CD4-positive, alpha-beta T cell (primary cell): ENCODE measurements at regions not wholly inside any gene's neighbourhood (a gene's known extent, or its start where the extent isn't known, plus 50 kb on each side); places are given as distances from the start of the nearest gene placed in this dataset.

Experiments
- ATAC-seq: fragments of 200-7000 bp; cut with Tn5 transposase; one replicate; pipeline ENCODE4 v1.10.0; 2022; ENCODE audit warnings: mild to moderate bottlenecking; ENCODE audit not compliant: poor library complexity
- CTCF ChIA-PET: fragments of 350-600 bp; sonication (Branson Sonifier 250); formaldehyde crosslinking; loops from one replicate; lab custom pipeline; 2021; ENCODE audit warnings: antibody characterized with exemption, inconsistent platforms; lab: Charles Lee
- POLR2A ChIA-PET: fragments of 350-600 bp; sonication (Branson Sonifier 250); formaldehyde crosslinking; loops from one replicate; lab custom pipeline; 2021; ENCODE audit warnings: antibody characterized with exemption, inconsistent platforms; lab: Charles Lee
- DNase-seq, 14 experiments: peaks; one replicate each; pipeline ENCODE4 v3.0.0-alpha.2; 2013 to 2020; ENCODE audit warnings: mixed read lengths in 2 of 14
- H3K27ac ChIP-seq, 2 donors: one replicate each; pipeline versions ENCODE4 v1.5.1 to v1.7.0; 2013; ENCODE audit warnings: low read length in 2 of 2, low read depth in 1 of 2, mild to moderate bottlenecking in 1 of 2
- H3K27me3 ChIP-seq, 2 experiments: 1 replicate in 1 of 2; 2 replicates in 1 of 2; pipeline versions ENCODE4 v1.6.1 to v1.7.0; 2013; ENCODE audit warnings: low read length in 2 of 2, control low read depth in 1 of 2, mild to moderate bottlenecking in 1 of 2, moderate library complexity in 1 of 2; ENCODE audit not compliant: insufficient read depth in 2 of 2, control insufficient read depth in 1 of 2
- H3K36me3 ChIP-seq: one replicate; pipeline ENCODE4 v1.6.1; 2013; ENCODE audit warnings: low read length, control low read depth; ENCODE audit not compliant: insufficient read depth
- H3K4me1 ChIP-seq: one replicate; pipeline ENCODE4 v1.6.1; 2013; ENCODE audit warnings: low read length, control low read depth; ENCODE audit not compliant: insufficient read depth
- H3K4me3 ChIP-seq: one replicate; pipeline ENCODE4 v1.5.1; 2013; ENCODE audit warnings: mild to moderate bottlenecking, low read length, moderate library complexity
- H3K9me3 ChIP-seq, 2 experiments: 1 replicate in 1 of 2; 2 replicates in 1 of 2; pipeline versions ENCODE4 v1.6.1 to v1.7.0; 2013; ENCODE audit warnings: low read length in 2 of 2, mild to moderate bottlenecking in 2 of 2, control low read depth in 1 of 2, moderate library complexity in 1 of 2; ENCODE audit not compliant: control insufficient read depth in 1 of 2, insufficient read depth in 1 of 2
- H3K27ac Mint-ChIP-seq: one replicate; pipeline ENCODE4 v1.8.0; 2020; ENCODE audit warnings: mixed read lengths
- H3K27me3 Mint-ChIP-seq: one replicate; pipeline ENCODE4 v1.8.0; 2021; ENCODE audit warnings: mixed read lengths
- H3K36me3 Mint-ChIP-seq: one replicate; pipeline ENCODE4 v1.8.0; 2021; ENCODE audit warnings: low read depth, mixed read lengths
- H3K4me1 Mint-ChIP-seq: one replicate; pipeline ENCODE4 v1.8.0; 2021; ENCODE audit warnings: low read depth, mixed read lengths
- H3K4me3 Mint-ChIP-seq: one replicate; pipeline ENCODE4 v1.8.0; 2020; ENCODE audit warnings: mild to moderate bottlenecking, mixed read lengths
- H3K9me3 Mint-ChIP-seq: one replicate; pipeline ENCODE4 v1.8.0; 2020; ENCODE audit warnings: mixed read lengths
- CTCF ChIP-seq: fragments of 200-600 bp; IDR thresholded peaks from one replicate; pipeline ENCODE4 v1.8.0; 2022; ENCODE audit warnings: antibody characterized with exemption, mild to moderate bottlenecking
- intact Hi-C, 2 experiments: fragments of 100-400 bp; cut with DNase I in 1 of 2; cut with micrococcal nuclease in 1 of 2; formaldehyde crosslinking; loops; one replicate each; pipeline versions ENCODE4 v1.15.1 to v1.9.0; 2023 to 2025; cut with DNase I, micrococcal nuclease

GRCh38 chr9:7947577-7947976 lies 148.0 kb upstream of the DMAC1 start:
- DNase-seq: no peak
- intact Hi-C loops: no loop called here
- POLR2A ChIA-PET: interaction anchor here (0.6 to 1.5 kb wide), 3 partner anchors 10 to 83 kb away, joined by 3 to 4 read pairs (median 4); no protein-coding TSS in a partner anchor

GRCh38 chr9:7946458-7946857 lies 146.9 kb upstream of the DMAC1 start:
- H3K9me3 Mint-ChIP-seq: no peaks in the 10 kb centered on the region
- ChIA-PET POLR2A (no interaction called here), CTCF (interaction anchor here (1.1 kb wide), 1 partner anchor 25 kb away, joined by 3 read pairs; no protein-coding TSS in a partner anchor)
- H3K36me3 Mint-ChIP-seq: no peaks in the 10 kb centered on the region
- ATAC-seq: no peak
- no peak overlapping the region for H3K4me3 Mint-ChIP-seq
- no peak for TF ChIP-seq CTCF
- peaks cover 4% of the 10 kb centered on the region for H3K4me1 ChIP-seq
- no peak overlapping the region for H3K27ac Mint-ChIP-seq
- intact Hi-C loops: no loop called here
- peaks cover 8% of the 10 kb centered on the region for H3K4me1 Mint-ChIP-seq
- H3K36me3 ChIP-seq: no peaks in the 10 kb centered on the region
- no peak for DNase-seq
- H3K27me3 ChIP-seq: no peaks in the 10 kb centered on the region
- H3K27ac ChIP-seq: no peak overlapping the region
- H3K4me3 ChIP-seq: no peak overlapping the region
- no peaks in the 10 kb centered on the region for H3K27me3 Mint-ChIP-seq
- H3K9me3 ChIP-seq: no peaks in the 10 kb centered on the region

More at GRCh38 chr9:7947577-7947976, 148.0 kb upstream of the DMAC1 start:
- CTCF ChIA-PET: interaction anchor here (0.6 to 1.1 kb wide), 2 partner anchors 26 to 247 kb away, joined by 3 read pairs; no protein-coding TSS in a partner anchor
- Mint-ChIP-seq H3K9me3 (no peaks in the 10 kb centered on the region), H3K27me3 (no peaks in the 10 kb centered on the region), H3K36me3 (no peaks in the 10 kb centered on the region), H3K27ac (no peak overlapping the region), H3K4me1 (peaks cover 8% of the 10 kb centered on the region), H3K4me3 (no peak overlapping the region)
- H3K9me3 ChIP-seq: no peaks in the 10 kb centered on the region
- H3K27ac ChIP-seq: no peak overlapping the region
- TF ChIP-seq CTCF: no peak
- no peaks in the 10 kb centered on the region for H3K36me3 ChIP-seq
- peaks cover 4% of the 10 kb centered on the region for H3K4me1 ChIP-seq
- H3K27me3 ChIP-seq: no peaks in the 10 kb centered on the region
- ATAC-seq: no peak
- no peak overlapping the region for H3K4me3 ChIP-seq

- H3K27ac ChIP-seq: no peak overlapping the region
- peaks cover 8% of the 10 kb centered on the region for H3K4me1 Mint-ChIP-seq
- CTCF ChIA-PET: no interaction called here
- H3K27ac Mint-ChIP-seq: no peak overlapping the region
- no peaks in the 10 kb centered on the region for H3K36me3 Mint-ChIP-seq
- peaks cover 0 to 4% of the 10 kb centered on the region in 2 experiments for H3K9me3 ChIP-seq
- no peaks in the 10 kb centered on the region for H3K9me3 Mint-ChIP-seq
- no peak overlapping the region for H3K4me3 ChIP-seq
- H3K4me3 Mint-ChIP-seq: no peak overlapping the region
- ATAC-seq (no peak), DNase-seq (peak in 1 of 14 experiments; percentile 51)
- TF ChIP-seq CTCF: no peak
- H3K27me3 ChIP-seq: no peaks in the 10 kb centered on the region
- no peaks in the 10 kb centered on the region for H3K36me3 ChIP-seq
- H3K27me3 Mint-ChIP-seq: no peaks in the 10 kb centered on the region
- POLR2A ChIA-PET: no interaction called here
- H3K4me1 ChIP-seq: peaks cover 4% of the 10 kb centered on the region
- intact Hi-C loops: no loop called here
Measured at GRCh38 chr9:7944572-7944971, 145.0 kb upstream of the DMAC1 start.
